ENCODE measurements at regions not wholly inside any gene's neighbourhood (a gene's known extent, or its start where the extent isn't known, plus 50 kb on each side); places are given as distances from the start of the nearest gene placed in this dataset.

DNA sequence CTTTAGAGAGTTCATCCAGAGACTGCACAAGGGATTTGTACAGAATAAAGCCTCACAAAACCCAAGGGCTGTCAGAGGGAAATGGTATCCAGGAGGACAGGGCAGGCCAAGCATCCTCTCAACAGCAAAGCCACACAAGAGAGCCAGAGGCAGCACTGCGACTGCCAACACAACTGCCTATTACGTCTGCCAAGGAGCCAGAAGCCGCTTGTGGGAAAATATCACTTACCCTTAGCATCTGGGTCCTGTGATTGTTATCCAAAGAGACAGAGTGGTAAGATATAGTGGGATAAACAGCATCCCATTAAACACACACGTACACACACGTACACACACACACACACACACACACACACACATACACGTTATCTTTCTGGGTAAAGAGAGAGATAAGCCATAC is 618.3 kb upstream of the AGTR1 start:
- H3K4me3 ChIP-seq (ENCODE audit: low read length), result no peak overlapping the region
- H3K9me3 ChIP-seq (ENCODE audit: low read length), result no peaks in the 10 kb centered on the region
- no peaks in the 10 kb centered on the region for H3K9me2 ChIP-seq (ENCODE audit: insufficient read depth, low read length)
- H4K20me1 ChIP-seq (ENCODE audit: insufficient read depth), result no peaks in the 10 kb centered on the region
- H3K4me2 ChIP-seq (ENCODE audit: low read length), result no peak overlapping the region
- H2AFZ ChIP-seq (ENCODE audit: low read depth, low read length), result no peak overlapping the region
- H3K36me3 ChIP-seq (ENCODE audit: insufficient read depth, low read length), result no peaks in the 10 kb centered on the region
- H3K27ac ChIP-seq (ENCODE audit: low read length), result no peak overlapping the region
- H3K27me3 ChIP-seq (ENCODE audit: insufficient read depth, low read depth, low read length), result no peaks in the 10 kb centered on the region
- H3K79me2 ChIP-seq (replicated peaks; ENCODE audit: insufficient read depth, low read length), result peaks cover 15% of the 10 kb centered on the region
- TF ChIP-seq MXI1 (conservative IDR thresholded peaks at IDR 0.05; ENCODE audit: poor library complexity, severe bottlenecking), result no peak
- no peak for TF ChIP-seq RAD21 (conservative IDR thresholded peaks at IDR 0.05)
- no peak for TF ChIP-seq EZH2 (IDR thresholded peaks at IDR 0.05; ENCODE audit: borderline replicate concordance, insufficient read depth, low read length, poor library complexity, severe bottlenecking)
- TF ChIP-seq, protein P1, sequence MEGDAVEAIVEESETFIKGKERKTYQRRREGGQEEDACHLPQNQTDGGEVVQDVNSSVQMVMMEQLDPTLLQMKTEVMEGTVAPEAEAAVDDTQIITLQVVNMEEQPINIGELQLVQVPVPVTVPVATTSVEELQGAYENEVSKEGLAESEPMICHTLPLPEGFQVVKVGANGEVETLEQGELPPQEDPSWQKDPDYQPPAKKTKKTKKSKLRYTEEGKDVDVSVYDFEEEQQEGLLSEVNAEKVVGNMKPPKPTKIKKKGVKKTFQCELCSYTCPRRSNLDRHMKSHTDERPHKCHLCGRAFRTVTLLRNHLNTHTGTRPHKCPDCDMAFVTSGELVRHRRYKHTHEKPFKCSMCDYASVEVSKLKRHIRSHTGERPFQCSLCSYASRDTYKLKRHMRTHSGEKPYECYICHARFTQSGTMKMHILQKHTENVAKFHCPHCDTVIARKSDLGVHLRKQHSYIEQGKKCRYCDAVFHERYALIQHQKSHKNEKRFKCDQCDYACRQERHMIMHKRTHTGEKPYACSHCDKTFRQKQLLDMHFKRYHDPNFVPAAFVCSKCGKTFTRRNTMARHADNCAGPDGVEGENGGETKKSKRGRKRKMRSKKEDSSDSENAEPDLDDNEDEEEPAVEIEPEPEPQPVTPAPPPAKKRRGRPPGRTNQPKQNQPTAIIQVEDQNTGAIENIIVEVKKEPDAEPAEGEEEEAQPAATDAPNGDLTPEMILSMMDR (IDR thresholded peaks at IDR 0.05; ENCODE audit: poor library complexity, severe bottlenecking), result no peak
- no peak for TF ChIP-seq TAF1 (IDR thresholded peaks at IDR 0.05; ENCODE audit: low read depth)
- TF ChIP-seq EP300 (conservative IDR thresholded peaks at IDR 0.05; ENCODE audit: poor library complexity, severe bottlenecking), result no peak
- TF ChIP-seq POLR2AphosphoS5 (IDR thresholded peaks at IDR 0.05), result no peak
- H3F3A ChIP-seq (ENCODE audit: insufficient read depth, low read length, poor library complexity, severe bottlenecking), result no peaks in the 10 kb centered on the region
- H3K9ac ChIP-seq (ENCODE audit: low read length), result no peak overlapping the region

DNA sequence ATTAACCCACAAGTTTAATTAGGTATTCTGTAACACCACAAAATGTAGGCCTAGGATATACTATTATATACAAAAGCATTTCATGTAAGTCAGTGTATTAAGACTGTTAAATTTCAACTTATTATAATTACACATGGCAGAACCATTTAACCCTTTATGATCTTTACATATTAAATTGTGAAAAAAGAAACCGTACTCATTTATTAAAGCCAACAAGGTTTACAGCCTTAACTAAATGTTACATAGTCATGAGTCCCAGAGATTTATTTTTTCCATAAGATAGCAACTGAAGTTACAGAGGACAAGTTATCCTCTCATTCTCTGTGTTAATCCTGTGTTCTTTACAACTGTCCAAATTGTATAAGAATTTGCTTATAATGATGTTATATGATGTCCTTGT is 615.8 kb upstream of the AGTR1 start:
- TF ChIP-seq TAF1 (IDR thresholded peaks at IDR 0.05; ENCODE audit: low read depth) (no peak), SMC3 (conservative IDR thresholded peaks at IDR 0.05; ENCODE audit: poor library complexity) (no peak), EP300 (conservative IDR thresholded peaks at IDR 0.05; ENCODE audit: poor library complexity, severe bottlenecking) (no peak), MXI1 (conservative IDR thresholded peaks at IDR 0.05; ENCODE audit: poor library complexity, severe bottlenecking) (no peak), RAD21 (conservative IDR thresholded peaks at IDR 0.05) (no peak), EZH2 (IDR thresholded peaks at IDR 0.05; ENCODE audit: borderline replicate concordance, insufficient read depth, low read length, poor library complexity, severe bottlenecking) (no peak), POLR2AphosphoS5 (IDR thresholded peaks at IDR 0.05) (no peak)
- TF ChIP-seq, protein P2, sequence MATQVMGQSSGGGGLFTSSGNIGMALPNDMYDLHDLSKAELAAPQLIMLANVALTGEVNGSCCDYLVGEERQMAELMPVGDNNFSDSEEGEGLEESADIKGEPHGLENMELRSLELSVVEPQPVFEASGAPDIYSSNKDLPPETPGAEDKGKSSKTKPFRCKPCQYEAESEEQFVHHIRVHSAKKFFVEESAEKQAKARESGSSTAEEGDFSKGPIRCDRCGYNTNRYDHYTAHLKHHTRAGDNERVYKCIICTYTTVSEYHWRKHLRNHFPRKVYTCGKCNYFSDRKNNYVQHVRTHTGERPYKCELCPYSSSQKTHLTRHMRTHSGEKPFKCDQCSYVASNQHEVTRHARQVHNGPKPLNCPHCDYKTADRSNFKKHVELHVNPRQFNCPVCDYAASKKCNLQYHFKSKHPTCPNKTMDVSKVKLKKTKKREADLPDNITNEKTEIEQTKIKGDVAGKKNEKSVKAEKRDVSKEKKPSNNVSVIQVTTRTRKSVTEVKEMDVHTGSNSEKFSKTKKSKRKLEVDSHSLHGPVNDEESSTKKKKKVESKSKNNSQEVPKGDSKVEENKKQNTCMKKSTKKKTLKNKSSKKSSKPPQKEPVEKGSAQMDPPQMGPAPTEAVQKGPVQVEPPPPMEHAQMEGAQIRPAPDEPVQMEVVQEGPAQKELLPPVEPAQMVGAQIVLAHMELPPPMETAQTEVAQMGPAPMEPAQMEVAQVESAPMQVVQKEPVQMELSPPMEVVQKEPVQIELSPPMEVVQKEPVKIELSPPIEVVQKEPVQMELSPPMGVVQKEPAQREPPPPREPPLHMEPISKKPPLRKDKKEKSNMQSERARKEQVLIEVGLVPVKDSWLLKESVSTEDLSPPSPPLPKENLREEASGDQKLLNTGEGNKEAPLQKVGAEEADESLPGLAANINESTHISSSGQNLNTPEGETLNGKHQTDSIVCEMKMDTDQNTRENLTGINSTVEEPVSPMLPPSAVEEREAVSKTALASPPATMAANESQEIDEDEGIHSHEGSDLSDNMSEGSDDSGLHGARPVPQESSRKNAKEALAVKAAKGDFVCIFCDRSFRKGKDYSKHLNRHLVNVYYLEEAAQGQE (IDR thresholded peaks at IDR 0.05; ENCODE audit: borderline replicate concordance), result no peak
- TF ChIP-seq, protein P1 (IDR thresholded peaks at IDR 0.05; ENCODE audit: poor library complexity, severe bottlenecking), result no peak
- Histone ChIP-seq H4K20me1 (ENCODE audit: insufficient read depth) (no peaks in the 10 kb centered on the region), H2AFZ (ENCODE audit: low read depth, low read length) (no peak overlapping the region), H3K27me3 (ENCODE audit: insufficient read depth, low read depth, low read length) (no peaks in the 10 kb centered on the region), H3K4me2 (ENCODE audit: low read length) (no peak overlapping the region), H3K9me2 (ENCODE audit: insufficient read depth, low read length) (no peaks in the 10 kb centered on the region), H3K79me2 (replicated peaks; ENCODE audit: insufficient read depth, low read length) (peaks cover 15% of the 10 kb centered on the region), H3K4me3 (ENCODE audit: low read length) (no peak overlapping the region), H3K27ac (ENCODE audit: low read length) (no peak overlapping the region), H3K36me3 (ENCODE audit: insufficient read depth, low read length) (no peaks in the 10 kb centered on the region), H3K9me3 (ENCODE audit: low read length) (no peaks in the 10 kb centered on the region), H3F3A (ENCODE audit: insufficient read depth, low read length, poor library complexity, severe bottlenecking) (no peaks in the 10 kb centered on the region), H3K9ac (ENCODE audit: low read length) (no peak overlapping the region)
